PC-9 (cell line): ENCODE measurements at regions not wholly inside any gene's neighbourhood (a gene's known extent, or its start where the extent isn't known, plus 50 kb on each side); places are given as distances from the start of the nearest gene placed in this dataset.

Source experiments
- CTCF ChIP-seq: fragments of 200-600 bp; sonication (generic); conservative IDR thresholded peaks from 2 replicates; pipeline ENCODE4 v1.6.1; 2017; ENCODE audit warnings: mixed run types, antibody characterized with exemption, mild to moderate bottlenecking, moderate library complexity
- EZH2 ChIP-seq: fragments of 200-600 bp; sonication (generic); IDR thresholded peaks from 2 replicates; pipeline ENCODE4 v1.8.0; 2017; ENCODE audit warnings: antibody characterized with exemption, low read depth

- TF ChIP-seq CTCF (no peak), EZH2 (no peak)
Measured at GRCh38 chr6:164859816-164860215, 449.6 kb downstream of the C6orf118 start.
